GM23248 (cell line): ENCODE measurements at regions not wholly inside any gene's neighbourhood (a gene's known extent, or its start where the extent isn't known, plus 50 kb on each side); places are given as distances from the start of the nearest gene placed in this dataset.

Source experiments
- DNase-seq: peaks from one replicate; pipeline ENCODE4 v3.0.0-alpha.2; 2015
- H2AFZ ChIP-seq: fragments of 200-600 bp; sonication (generic); 2 replicates; pipeline ENCODE4 v1.6.1; 2016; ENCODE audit warnings: antibody characterized with exemption
- H3F3A ChIP-seq: fragments of 200-600 bp; sonication (generic); 2 replicates; pipeline ENCODE4 v1.6.1; 2016; ENCODE audit warnings: mild to moderate bottlenecking, antibody characterized with exemption, mixed run types; ENCODE audit not compliant: insufficient read depth
- H3K27ac ChIP-seq: fragments of 200-600 bp; sonication (generic); 2 replicates; pipeline ENCODE4 v1.5.1; 2016; ENCODE audit warnings: mild to moderate bottlenecking
- H3K27me3 ChIP-seq: fragments of 200-600 bp; sonication (generic); replicated peaks from 2 replicates; pipeline ENCODE4 v1.6.1; 2016; ENCODE audit warnings: mild to moderate bottlenecking; ENCODE audit not compliant: insufficient read depth
- H3K36me3 ChIP-seq: fragments of 200-600 bp; sonication (generic); 2 replicates; pipeline ENCODE4 v1.6.1; 2016; ENCODE audit warnings: low read depth, mild to moderate bottlenecking
- H3K4me1 ChIP-seq: fragments of 200-600 bp; sonication (generic); 2 replicates; pipeline ENCODE4 v1.6.1; 2016; ENCODE audit warnings: mild to moderate bottlenecking; ENCODE audit not compliant: insufficient read depth
- H3K4me2 ChIP-seq: fragments of 200-600 bp; sonication (generic); one replicate; pipeline ENCODE4 v1.6.1; 2016; ENCODE audit warnings: mild to moderate bottlenecking; ENCODE audit not compliant: unreplicated experiment
- H3K4me3 ChIP-seq: fragments of 200-600 bp; sonication (generic); 2 replicates; pipeline ENCODE4 v1.5.1; 2016; ENCODE audit warnings: mild to moderate bottlenecking
- H3K79me2 ChIP-seq: fragments of 200-600 bp; sonication (generic); 2 replicates; pipeline ENCODE4 v1.6.1; 2016; ENCODE audit warnings: mild to moderate bottlenecking; ENCODE audit not compliant: insufficient read depth
- H3K9ac ChIP-seq: fragments of 200-600 bp; sonication (generic); 2 replicates; pipeline ENCODE4 v1.6.1; 2016; ENCODE audit warnings: mild to moderate bottlenecking
- H3K9me2 ChIP-seq: fragments of 200-600 bp; sonication (generic); 2 replicates; pipeline ENCODE4 v1.6.1; 2016; ENCODE audit warnings: mixed run types, mild to moderate bottlenecking, moderate library complexity; ENCODE audit not compliant: insufficient read depth
- H3K9me3 ChIP-seq: fragments of 200-600 bp; sonication (generic); one replicate; pipeline ENCODE4 v1.6.1; 2017; ENCODE audit warnings: low read depth
- H4K20me1 ChIP-seq: fragments of 200-600 bp; sonication (generic); 2 replicates; pipeline ENCODE4 v1.6.0; 2016; ENCODE audit not compliant: insufficient read depth
- EZH2 ChIP-seq: fragments of 200-600 bp; sonication (generic); IDR thresholded peaks from 2 replicates; pipeline ENCODE4 v1.6.1; 2018; ENCODE audit warnings: antibody characterized with exemption, mild to moderate bottlenecking; ENCODE audit not compliant: insufficient read depth, poor library complexity, severe bottlenecking
- EZH2phosphoT487 ChIP-seq: fragments of 200-600 bp; sonication (generic); IDR thresholded peaks from 2 replicates; pipeline ENCODE4 v1.6.1; 2018; ENCODE audit warnings: antibody characterized with exemption, moderate library complexity, mild to moderate bottlenecking, low read depth; ENCODE audit not compliant: insufficient read depth
- WGBS, 2 experiments: methylation state at CpG; one replicate each; pipeline ENCODE4 v1.1.6; 2015 to 2017; ENCODE audit warnings: low lambda C conversion rate in 2 of 2, low coverage in 1 of 2; ENCODE audit errors: missing lambda C conversion rate in 2 of 2; 5-methylcytosine and 5-hydroxymethylcytosine counted together
- in situ Hi-C: fragments of 300-500 bp; cut with MboI; formaldehyde crosslinking; loops from 2 replicates; pipeline ENCODE4 v1.15.0; 2020

DNA sequence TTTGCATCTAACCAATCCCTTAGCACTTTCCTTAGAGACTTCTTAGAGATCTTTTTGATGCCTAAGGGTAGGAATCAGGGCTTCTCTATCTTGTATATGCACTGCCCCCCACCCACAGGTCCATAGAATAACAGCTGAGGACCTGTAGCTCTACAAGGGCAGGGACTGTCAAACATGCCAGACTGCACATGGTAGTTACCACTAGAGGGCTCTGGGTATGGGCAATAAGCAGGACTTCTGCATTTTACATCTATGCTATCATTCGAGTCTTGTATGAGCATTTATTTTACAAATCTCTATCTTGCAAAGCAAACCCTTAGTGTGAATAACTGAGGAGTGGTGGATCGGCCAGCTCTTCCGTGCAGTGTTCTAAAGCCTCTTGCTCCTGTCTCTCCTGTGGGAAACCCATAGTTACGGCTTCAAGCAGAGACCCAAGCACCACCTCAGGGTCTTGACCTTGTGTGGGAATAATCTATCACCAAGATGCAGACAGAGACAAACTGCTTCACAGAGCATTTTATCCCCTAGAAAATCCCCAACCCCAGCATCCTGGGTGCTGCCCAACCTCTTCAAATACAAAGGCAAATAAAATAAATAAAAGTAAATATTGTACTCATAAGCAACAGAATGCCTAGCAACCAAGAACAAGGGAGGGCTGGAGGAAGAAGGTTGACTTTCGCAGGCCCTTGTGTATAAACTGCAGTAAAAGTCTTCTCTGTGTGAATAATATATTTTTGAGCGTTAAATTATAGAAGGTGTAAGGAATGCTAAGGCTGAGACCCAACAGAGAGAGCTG is 219.3 kb downstream of the WDR11 start:
- TF ChIP-seq EZH2phosphoT487 (no peak), EZH2 (no peak)
- Histone ChIP-seq H3K4me2 (no peak overlapping the region), H3K9me2 (no peaks in the 10 kb centered on the region), H3K36me3 (no peaks in the 10 kb centered on the region), H3K79me2 (no peaks in the 10 kb centered on the region), H3K4me3 (no peak overlapping the region), H3K9me3 (no peaks in the 10 kb centered on the region), H3K27me3 (no peaks in the 10 kb centered on the region), H4K20me1 (no peaks in the 10 kb centered on the region), H3K9ac (no peak overlapping the region), H3F3A (no peaks in the 10 kb centered on the region), H2AFZ (no peak overlapping the region), H3K4me1 (no peaks in the 10 kb centered on the region), H3K27ac (no peak overlapping the region)
- in situ Hi-C loops, result no loop called here
- no peak for DNase-seq
- WGBS, 2 experiments, result 60 to 63% methylated on average over 6 of the region's 6 CpGs

DNA sequence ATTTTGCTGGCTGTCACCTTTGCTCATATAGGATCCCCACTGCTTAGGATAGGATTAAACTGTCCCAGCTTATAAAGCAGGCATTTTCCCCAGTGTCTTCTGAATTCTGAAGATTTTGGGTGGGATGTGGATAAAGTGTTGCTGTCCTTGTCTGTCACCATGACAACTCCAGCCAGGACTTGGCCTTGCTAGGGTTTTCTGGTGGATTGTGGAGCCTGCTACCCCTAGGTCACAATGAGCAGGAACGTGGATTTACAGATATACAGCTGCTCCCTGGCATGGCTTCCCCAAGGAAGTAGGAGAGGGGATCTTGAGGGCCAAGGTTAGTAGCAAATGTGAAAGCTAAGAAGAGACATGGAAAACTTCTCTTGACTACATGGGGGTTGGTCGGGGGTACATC is 220.7 kb downstream of the WDR11 start:
- TF ChIP-seq EZH2phosphoT487 (no peak), EZH2 (no peak)
- Histone ChIP-seq H3K27ac (no peak overlapping the region), H3K9me2 (no peaks in the 10 kb centered on the region), H3K27me3 (no peaks in the 10 kb centered on the region), H2AFZ (no peak overlapping the region), H3F3A (no peaks in the 10 kb centered on the region), H3K36me3 (no peaks in the 10 kb centered on the region), H3K9ac (no peak overlapping the region), H4K20me1 (no peaks in the 10 kb centered on the region), H3K79me2 (no peaks in the 10 kb centered on the region), H3K4me2 (no peak overlapping the region), H3K4me1 (no peaks in the 10 kb centered on the region), H3K9me3 (no peaks in the 10 kb centered on the region), H3K4me3 (no peak overlapping the region)
- DNase-seq, result no peak
- 28 to 29% methylated on average over 2 of the region's 2 CpGs for WGBS, 2 experiments
- in situ Hi-C loops, result no loop called here

DNA sequence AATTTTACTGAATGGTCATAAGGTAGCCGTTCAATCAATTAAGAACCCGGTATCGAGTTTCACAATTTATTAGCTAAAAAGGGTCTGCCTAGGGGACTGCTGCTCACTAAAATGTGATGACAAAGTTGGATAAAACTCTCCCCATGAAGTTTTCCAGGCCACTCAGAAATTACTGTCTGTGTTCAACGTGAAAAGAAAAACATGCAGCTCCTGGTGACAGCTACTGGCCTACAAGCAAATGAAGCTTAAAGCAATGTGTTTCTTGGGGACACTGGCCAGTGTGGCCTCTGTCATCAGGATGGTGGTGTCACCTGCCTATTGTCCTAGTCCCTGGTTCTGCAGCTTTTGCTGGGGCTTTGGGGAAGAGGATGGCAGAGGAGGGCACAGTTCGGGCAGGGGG is 222.6 kb downstream of the WDR11 start:
- in situ Hi-C loops, result no loop called here
- no peaks in the 10 kb centered on the region for H3F3A ChIP-seq
- no peaks in the 10 kb centered on the region for H3K36me3 ChIP-seq
- TF ChIP-seq EZH2 (no peak), EZH2phosphoT487 (no peak)
- no peak overlapping the region for H3K4me3 ChIP-seq
- no peak overlapping the region for H3K27ac ChIP-seq
- DNase-seq, result no peak
- H2AFZ ChIP-seq, result no peak overlapping the region
- 59 to 71% methylated on average over 5 of the region's 5 CpGs for WGBS, 2 experiments
- no peak overlapping the region for H3K9ac ChIP-seq
- H4K20me1 ChIP-seq, result no peaks in the 10 kb centered on the region
- no peaks in the 10 kb centered on the region for H3K79me2 ChIP-seq
- no peaks in the 10 kb centered on the region for H3K9me2 ChIP-seq
- H3K4me2 ChIP-seq, result no peak overlapping the region
- H3K9me3 ChIP-seq, result no peaks in the 10 kb centered on the region
- H3K27me3 ChIP-seq, result no peaks in the 10 kb centered on the region
- no peaks in the 10 kb centered on the region for H3K4me1 ChIP-seq

DNA sequence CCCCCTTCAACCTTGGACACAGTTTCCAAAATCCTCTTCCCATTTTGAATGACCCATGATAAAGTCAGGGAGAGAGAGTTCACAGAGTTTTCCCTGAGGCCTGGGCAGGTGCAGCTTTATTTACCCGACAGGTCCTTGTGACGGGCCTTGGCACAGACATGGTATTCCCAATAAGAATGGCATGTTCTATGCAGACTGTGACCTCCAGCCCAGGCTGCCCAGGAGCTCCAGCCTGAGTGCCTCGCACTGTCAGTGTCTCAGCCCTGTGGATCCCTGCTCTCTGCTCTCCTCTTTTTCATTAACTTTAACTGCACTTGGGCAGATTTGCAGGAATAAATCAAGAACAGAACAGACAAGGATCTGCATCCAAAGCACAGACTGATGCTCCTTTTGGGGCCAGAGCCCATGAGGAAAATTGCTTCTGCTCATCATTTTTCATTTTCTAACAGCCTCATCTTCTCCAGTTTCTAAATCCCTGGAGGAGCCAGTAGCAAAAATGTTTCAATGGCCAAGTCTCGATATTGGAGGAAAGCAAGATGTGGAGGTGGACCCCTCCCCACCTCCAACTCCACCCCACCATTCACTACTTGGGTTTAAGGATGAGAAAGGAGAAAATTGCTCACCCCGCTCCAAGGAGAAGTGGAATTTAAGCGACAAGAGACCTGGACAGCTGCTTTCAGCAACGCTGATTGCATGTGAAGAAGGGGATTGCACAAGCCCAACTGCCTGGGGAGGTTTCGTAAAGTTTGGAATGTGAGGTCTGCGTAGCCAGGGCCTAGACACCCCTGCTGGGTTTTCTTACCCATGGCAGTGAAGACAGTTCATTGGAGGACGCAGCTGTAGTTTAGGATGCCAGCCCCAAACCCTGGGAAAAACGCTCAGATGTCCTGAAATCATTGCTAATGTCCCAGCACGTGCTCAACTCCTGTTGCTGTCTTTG is 225.9 kb downstream of the WDR11 start:
- H3K27me3 ChIP-seq, result no peaks in the 10 kb centered on the region
- H3K4me2 ChIP-seq, result no peak overlapping the region
- H3F3A ChIP-seq, result no peaks in the 10 kb centered on the region
- peak; percentile 14 for DNase-seq
- no peaks in the 10 kb centered on the region for H3K9me2 ChIP-seq
- no peaks in the 10 kb centered on the region for H3K36me3 ChIP-seq
- H2AFZ ChIP-seq, result no peak overlapping the region
- no peak for TF ChIP-seq EZH2phosphoT487
- H3K4me1 ChIP-seq, result no peaks in the 10 kb centered on the region
- WGBS, 2 experiments, result 1 to 3% methylated on average over 12 of the region's 12 CpGs
- no peak overlapping the region for H3K9ac ChIP-seq
- H4K20me1 ChIP-seq, result no peaks in the 10 kb centered on the region
- in situ Hi-C loops, result no loop called here
- no peak overlapping the region for H3K4me3 ChIP-seq
- no peak overlapping the region for H3K27ac ChIP-seq
- no peaks in the 10 kb centered on the region for H3K9me3 ChIP-seq
- no peaks in the 10 kb centered on the region for H3K79me2 ChIP-seq
